Esophagus muscularis mucosa (tissue), 4 donors: ENCODE measurements at regions not wholly inside any gene's neighbourhood (a gene's known extent, or its start where the extent isn't known, plus 50 kb on each side); places are given as distances from the start of the nearest gene placed in this dataset.

ENCODE experiments used
- CTCF ChIP-seq, 3 experiments: fragments of 200-600 bp in 2 of 3; fragments of 450-650 bp in 1 of 3; sonication (generic) in 2 of 3; IDR thresholded peaks; one replicate each; pipeline ENCODE4 v1.5.1; 2017 to 2019; ENCODE audit warnings: antibody characterized with exemption in 3 of 3, mild to moderate bottlenecking in 2 of 3, moderate library complexity in 1 of 3
- EP300 ChIP-seq: sonication (generic); formaldehyde crosslinking; IDR thresholded peaks from one replicate; pipeline ENCODE4 v1.6.1; 2017; ENCODE audit warnings: antibody characterized with exemption
- POLR2A ChIP-seq: fragments of 450-650 bp; IDR thresholded peaks from one replicate; pipeline ENCODE4 v1.6.1; 2017; ENCODE audit warnings: antibody characterized with exemption, moderate library complexity, mild to moderate bottlenecking, low read depth
- POLR2AphosphoS5 ChIP-seq, 2 donors: sonication (generic); formaldehyde crosslinking; IDR thresholded peaks; one replicate each; pipeline ENCODE4 v1.6.1; 2017; ENCODE audit warnings: antibody characterized with exemption in 2 of 2

DNA sequence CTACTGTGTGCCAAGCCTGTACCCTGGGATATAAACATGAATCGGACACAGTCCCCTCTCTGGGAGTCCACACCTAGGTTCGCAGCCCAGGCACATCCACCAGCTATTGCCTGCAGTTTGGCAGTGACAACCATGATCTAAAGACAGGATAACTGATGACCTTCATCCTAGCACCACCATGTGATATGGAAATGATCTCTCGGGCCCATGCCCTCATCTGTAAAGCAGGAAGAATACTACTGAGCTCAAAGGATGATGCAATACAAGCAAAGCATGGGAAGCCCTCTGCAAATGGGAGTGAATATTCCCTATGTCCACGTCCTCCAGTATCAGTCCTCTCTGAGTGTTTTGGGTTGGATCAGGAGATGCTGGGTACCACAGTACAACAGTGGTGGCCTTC is 80.9 kb upstream of the MSX1 start:
- TF ChIP-seq CTCF (IDR thresholded peaks at IDR 0.05) (no peak), POLR2A (no peak), POLR2AphosphoS5 (IDR thresholded peaks at IDR 0.05) (no peak), EP300 (no peak)
